ENCODE measurements at regions not wholly inside any gene's neighbourhood (a gene's known extent, or its start where the extent isn't known, plus 50 kb on each side); places are given as distances from the start of the nearest gene placed in this dataset.

DNA sequence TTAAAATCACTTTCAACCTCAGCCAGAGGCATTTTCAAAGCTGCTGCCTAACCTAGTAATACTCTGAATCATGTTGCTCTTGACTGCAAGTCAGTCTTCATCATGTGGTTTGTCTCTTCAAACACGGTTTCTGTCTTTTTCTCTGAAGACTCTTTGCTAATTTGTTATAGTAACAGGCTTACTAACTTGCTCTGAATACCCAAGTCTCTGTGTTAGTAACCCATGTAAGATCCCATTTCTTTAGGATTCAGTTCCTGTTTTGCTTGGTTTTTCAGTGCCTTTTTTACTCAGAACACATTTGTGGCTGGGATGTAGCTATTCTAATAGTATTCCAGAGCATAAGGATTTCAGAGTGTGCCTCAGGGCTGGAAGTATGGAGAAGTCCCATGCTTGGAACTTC lies 1450.6 kb upstream of the IGFBP7 start:
- DNase-seq, result no peak
- no peak for TF ChIP-seq POLR2A (IDR thresholded peaks at IDR 0.05; ENCODE audit: low read length)
- TF ChIP-seq GATA1 (IDR thresholded peaks at IDR 0.05; ENCODE audit: low read depth, low read length), result no peak

DNA sequence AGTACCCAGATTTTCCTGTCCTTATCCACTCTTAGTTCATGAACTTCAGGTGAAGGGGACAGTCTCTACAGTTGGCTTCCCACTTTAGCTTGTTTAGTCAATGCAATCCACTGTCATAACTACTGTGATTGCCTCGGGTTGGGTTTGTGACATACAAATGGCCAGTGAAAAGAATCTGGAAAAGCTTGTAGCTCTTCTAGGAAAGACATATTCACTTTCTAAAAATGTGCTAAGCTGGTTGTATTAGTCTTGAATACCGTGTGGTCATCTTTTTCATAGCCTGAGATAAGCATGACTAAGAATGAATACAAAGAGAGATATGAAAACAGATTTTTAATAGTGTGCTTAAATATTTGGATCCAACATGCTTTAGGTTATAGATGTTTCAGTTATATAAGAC lies 1443.5 kb upstream of the IGFBP7 start:
- no peak for DNase-seq
- TF ChIP-seq POLR2A (IDR thresholded peaks at IDR 0.05; ENCODE audit: low read length), result no peak
- TF ChIP-seq GATA1 (IDR thresholded peaks at IDR 0.05; ENCODE audit: low read depth, low read length), result no peak

DNA sequence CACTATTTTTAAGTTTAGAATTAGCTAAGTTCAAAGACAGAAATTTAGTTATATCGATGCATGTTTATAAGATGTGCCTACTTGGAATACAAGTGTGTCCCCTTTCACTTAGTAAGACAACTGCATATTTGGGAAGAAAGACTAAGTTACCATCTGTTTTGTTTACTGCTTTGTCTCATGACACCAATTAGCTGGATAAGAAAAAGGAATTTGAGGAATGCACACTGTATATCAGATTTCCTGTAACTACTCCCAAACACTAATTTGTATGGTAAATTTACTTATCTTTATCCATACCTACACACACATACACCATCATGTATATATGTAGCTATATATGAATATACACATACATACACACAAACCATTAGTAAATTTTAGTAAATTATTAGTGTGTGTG lies 1442.8 kb upstream of the IGFBP7 start:
- TF ChIP-seq POLR2A (IDR thresholded peaks at IDR 0.05; ENCODE audit: low read length), result no peak
- TF ChIP-seq GATA1 (IDR thresholded peaks at IDR 0.05; ENCODE audit: low read depth, low read length), result no peak
- no peak for DNase-seq

DNA sequence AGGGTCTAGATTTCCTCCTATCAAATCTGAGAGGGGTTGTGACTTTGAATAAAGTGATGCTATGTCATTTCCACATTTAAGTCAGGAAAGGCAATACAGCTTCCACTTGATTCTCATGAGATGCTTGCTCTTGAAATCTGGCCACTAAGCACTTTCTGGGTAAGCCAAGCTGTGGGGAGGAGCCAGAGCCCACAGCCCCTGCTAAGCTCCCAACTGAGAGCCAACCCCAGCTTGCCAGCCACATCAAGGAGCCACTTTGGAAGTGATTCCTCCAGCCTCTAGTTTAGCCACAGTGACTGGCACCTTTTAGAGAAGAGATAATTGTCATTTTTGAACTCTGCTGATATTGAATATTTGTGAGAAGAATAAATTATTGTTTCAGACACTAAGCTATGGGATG lies 1441.5 kb upstream of the IGFBP7 start:
- TF ChIP-seq GATA1 (IDR thresholded peaks at IDR 0.05; ENCODE audit: low read depth, low read length) (no peak), POLR2A (IDR thresholded peaks at IDR 0.05; ENCODE audit: low read length) (no peak)
- no peak for DNase-seq

DNA sequence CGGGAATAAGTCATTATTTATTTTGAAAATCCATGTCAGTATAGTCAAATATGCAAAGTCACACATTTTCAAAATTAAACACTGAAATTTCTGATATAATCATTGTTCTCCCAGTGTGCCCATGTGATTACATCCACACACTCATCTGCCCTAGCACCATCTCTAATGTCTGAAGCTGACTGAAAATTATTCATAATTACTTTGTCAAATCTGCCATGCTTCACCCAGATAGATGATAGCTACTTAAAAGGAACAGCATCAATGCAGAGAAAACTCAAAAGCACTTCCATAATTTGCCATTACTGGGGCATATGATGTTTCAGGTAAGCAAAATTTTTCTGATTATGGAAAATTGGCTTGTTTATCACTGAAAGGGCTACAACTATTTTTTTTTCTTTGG lies 1433.3 kb upstream of the IGFBP7 start:
- no peak for DNase-seq
- TF ChIP-seq GATA1 (IDR thresholded peaks at IDR 0.05; ENCODE audit: low read depth, low read length) (no peak), POLR2A (IDR thresholded peaks at IDR 0.05; ENCODE audit: low read length) (no peak)

DNA sequence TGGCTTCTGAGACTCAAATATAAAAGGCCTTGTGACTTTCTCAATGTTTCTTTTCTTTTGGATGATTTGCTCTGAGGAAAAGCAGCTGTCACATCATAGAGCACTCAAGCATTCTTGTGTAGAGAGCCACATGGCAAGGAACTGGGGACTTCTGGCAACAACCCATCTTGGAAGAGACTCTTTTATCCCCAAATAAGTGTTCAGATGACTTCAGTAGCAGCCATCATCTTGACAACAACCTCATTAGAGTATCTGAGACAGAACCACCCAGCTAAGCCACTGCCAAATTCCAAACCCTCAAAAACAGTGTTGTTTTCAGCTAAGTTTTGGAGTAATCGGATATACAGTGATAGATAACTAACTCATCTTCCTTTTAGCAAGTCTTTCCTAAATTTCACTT lies 1431.7 kb upstream of the IGFBP7 start:
- no peak for DNase-seq
- TF ChIP-seq GATA1 (IDR thresholded peaks at IDR 0.05; ENCODE audit: low read depth, low read length), result no peak
- no peak for TF ChIP-seq POLR2A (IDR thresholded peaks at IDR 0.05; ENCODE audit: low read length)

DNA sequence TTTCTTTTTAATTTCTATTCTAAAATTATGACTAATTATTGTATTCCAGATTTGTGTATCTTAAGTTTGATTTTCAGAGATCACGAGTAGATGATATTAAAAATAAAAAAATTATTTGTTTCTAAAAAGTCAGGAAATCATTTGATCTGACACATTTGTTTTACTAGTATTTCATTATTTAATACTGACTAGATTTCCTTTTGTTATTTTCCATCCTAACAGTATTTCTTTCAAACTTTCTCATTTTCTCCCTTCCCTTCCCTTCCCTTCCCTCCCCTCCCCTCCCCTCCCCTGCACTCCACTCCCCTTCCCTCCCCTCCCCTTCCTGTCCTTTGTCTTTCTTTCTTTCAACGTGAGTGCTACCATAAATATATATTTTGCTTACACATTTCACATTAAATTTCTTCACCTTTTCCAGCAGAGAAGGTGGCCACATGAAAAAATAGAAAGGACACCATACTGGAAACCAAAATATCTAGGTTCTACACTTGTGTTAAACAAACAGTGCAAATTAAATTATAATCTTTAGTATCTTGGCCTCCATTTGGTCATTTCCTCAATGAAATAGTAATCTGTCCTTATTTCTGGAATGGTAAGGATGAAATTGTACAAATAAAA lies 1412.7 kb upstream of the IGFBP7 start:
- TF ChIP-seq GATA1 (IDR thresholded peaks at IDR 0.05; ENCODE audit: low read depth, low read length) (no peak), POLR2A (IDR thresholded peaks at IDR 0.05; ENCODE audit: low read length) (no peak)

DNA sequence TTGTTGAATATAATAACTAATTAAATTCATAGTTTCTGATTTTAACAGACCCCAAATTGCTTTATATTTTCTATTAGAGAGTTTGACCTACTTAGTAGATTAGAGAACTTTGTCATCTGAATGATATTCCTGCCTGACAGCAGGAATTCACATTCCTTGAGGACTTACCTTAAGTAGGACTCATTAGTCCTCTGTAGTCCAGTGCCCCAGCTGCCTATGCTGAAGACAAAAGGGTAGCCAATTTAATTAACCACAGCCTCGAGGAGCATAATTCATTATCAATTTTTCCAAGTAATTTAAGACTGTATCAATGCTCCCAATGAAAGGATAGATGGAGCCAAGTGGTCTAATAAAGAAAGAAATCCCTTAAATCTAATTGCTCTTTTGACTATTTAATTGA lies 1405.0 kb upstream of the IGFBP7 start:
- TF ChIP-seq POLR2A (IDR thresholded peaks at IDR 0.05; ENCODE audit: low read length), result no peak
- no peak for DNase-seq

More for the DNA sequence above, 1412.7 kb upstream of the IGFBP7 start:
- DNase-seq, result no peak

DNA sequence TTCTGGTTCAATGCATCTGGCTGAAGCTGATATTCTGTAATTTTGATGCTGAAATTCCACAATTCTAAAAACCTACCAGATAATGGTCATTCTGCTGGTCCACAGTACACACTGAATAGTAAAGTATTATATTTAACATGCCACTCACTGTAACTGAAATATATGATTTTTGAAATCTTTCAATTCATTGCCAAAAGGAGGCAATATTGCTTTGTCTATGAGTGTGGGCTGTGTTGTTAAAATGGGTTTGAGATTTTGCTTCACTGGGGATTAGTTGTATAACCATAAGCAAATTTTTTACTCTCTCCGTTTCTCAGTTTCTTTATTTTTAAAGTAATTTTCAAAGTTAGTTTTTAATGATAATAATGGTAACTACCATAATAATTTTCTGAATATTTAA lies 1404.1 kb upstream of the IGFBP7 start:
- TF ChIP-seq GATA1 (IDR thresholded peaks at IDR 0.05; ENCODE audit: low read depth, low read length), result no peak
- no peak for TF ChIP-seq POLR2A (IDR thresholded peaks at IDR 0.05; ENCODE audit: low read length)
- DNase-seq, result no peak

DNA sequence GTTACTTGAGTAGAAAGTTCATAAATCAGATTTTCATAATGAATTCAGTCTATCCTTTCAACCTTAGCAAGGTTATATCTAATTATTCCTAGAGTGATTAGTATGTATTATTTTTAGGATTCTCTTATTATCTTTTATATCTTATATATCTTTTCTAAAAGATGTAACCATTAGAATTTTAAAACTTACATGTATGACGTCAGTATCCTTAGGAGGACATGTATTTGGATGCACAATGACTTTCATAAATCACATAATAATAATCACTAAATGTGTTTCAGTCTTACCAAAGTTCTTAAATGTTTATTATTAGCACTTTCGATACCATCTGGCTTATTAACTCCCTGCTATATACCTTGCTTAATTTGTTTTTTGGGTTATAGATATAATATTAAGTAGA lies 1400.5 kb upstream of the IGFBP7 start:
- no peak for TF ChIP-seq POLR2A (IDR thresholded peaks at IDR 0.05; ENCODE audit: low read length)
- no peak for TF ChIP-seq GATA1 (IDR thresholded peaks at IDR 0.05; ENCODE audit: low read depth, low read length)

DNA sequence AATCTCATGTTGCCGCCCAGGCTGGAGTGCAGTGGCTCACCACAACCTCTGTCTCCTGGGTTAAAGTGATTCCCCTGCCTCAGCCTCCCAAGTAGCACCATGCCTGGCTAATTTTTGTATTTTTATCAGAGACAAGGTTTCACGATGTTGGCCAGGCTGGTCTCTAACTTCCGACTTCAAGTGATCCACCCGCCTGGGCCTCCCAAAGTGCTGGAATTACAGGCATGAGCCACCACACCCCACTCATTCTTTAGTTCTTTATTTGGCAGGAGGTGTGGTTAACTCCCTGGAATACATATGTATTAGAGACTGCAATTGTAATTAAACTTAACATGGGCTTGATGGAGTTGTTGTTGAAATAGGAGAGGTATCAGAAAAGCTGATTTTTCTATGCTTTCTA lies 1396.9 kb upstream of the IGFBP7 start:
- TF ChIP-seq GATA1 (IDR thresholded peaks at IDR 0.05; ENCODE audit: low read depth, low read length), result no peak
- no peak for DNase-seq

More for the DNA sequence above, 1400.5 kb upstream of the IGFBP7 start:
- DNase-seq, result no peak

DNA sequence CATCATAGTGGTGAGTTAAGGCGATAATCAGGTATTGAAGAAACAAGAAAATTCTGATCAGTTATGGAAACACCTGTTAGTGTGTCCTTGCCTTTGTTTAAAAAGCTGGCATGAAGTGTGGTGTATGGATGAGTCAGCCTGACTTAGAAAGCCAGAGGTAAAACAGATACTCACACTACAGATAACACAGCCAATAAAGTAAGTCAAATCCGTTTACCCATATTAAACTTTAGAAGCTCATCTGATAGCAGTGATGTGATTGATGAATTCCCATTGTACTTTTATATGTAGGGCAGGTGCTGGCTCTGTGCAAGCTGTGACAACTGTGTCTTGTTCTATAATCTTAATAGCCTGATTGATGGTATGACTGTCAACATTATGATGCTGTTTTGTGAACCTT lies 1392.7 kb upstream of the IGFBP7 start:
- TF ChIP-seq POLR2A (IDR thresholded peaks at IDR 0.05; ENCODE audit: low read length) (no peak), GATA1 (IDR thresholded peaks at IDR 0.05; ENCODE audit: low read depth, low read length) (no peak)
- no peak for DNase-seq

DNA sequence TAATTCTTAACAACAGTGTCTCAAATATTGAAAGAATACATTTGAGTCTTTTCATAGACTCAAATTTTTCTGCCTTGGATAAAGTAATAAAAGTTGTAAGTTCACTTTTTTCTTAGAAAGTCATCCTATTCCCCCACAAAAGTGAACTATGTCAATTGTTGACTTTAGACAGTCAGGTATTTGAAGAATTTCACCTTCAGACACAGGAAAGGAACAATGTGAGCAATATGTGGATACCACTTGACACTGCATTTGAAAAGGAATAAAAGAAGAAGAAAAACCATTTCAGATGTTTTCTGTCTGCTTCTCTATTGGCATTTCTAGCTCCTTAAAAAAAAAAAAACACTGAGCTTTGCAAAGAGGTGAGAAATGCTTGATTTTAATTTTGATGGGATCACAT lies 1389.0 kb upstream of the IGFBP7 start:
- no peak for DNase-seq
- TF ChIP-seq GATA1 (IDR thresholded peaks at IDR 0.05; ENCODE audit: low read depth, low read length) (no peak), POLR2A (IDR thresholded peaks at IDR 0.05; ENCODE audit: low read length) (no peak)

DNA sequence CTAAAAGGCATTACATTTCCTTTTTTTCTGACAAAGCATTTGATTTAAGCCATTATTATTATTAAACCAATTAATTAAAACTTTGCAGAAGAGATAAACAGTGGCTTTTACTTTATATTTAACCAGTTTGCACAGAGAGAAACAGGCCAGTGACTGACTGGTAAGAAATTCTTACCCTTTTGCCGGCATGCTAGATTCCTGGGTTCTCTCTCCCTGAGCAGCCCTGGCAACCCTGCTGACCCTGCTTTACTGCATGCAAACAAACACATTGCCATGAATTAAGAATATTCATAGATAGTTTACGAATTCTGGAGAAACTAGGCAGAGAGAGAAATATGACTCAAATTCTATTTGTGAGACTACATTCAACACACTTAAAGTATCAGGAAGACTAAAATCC lies 1381.4 kb upstream of the IGFBP7 start:
- no peak for DNase-seq

DNA sequence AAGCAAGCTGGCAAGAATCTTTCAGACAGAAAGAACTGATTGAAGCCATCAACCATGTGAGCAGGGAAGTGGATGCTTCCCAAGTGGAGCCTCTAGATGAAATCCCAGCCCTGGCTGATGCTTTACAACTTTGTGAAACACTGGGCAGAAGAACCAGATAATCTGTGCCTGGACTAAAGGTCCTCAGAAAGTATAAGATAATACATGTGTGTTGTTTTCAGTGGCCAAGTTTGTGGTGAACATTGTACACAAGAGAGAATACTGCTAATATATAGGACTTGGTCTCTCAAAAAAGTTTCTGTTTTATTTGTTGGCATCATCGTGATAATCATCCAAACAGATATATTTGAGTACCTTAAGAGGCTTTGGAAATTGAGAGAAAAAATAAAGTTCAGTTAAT lies 1367.8 kb upstream of the IGFBP7 start:
- no peak for DNase-seq
- TF ChIP-seq POLR2A (IDR thresholded peaks at IDR 0.05; ENCODE audit: low read length) (no peak), GATA1 (IDR thresholded peaks at IDR 0.05; ENCODE audit: low read depth, low read length) (no peak)

More for the DNA sequence above, 1381.4 kb upstream of the IGFBP7 start:
- TF ChIP-seq POLR2A (IDR thresholded peaks at IDR 0.05; ENCODE audit: low read length) (no peak), GATA1 (IDR thresholded peaks at IDR 0.05; ENCODE audit: low read depth, low read length) (no peak)

DNA sequence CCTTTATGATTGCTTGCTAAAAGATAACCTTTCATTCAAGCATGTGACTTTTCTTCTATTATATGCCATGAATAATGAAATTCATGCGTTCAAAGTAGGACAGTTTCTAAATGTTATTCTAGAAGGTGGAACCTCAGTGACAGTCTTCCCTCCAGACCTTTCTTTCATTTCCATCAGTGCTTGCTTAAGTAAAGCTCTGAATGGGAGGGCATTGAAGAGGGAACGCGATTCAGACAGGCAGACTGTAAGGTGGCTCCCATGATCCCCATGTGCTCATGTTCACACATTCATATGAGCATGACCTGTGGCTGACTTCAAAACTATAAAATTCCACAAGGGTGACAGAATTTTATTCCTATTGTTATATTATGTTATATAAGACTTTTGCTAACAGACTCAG lies 1367.3 kb upstream of the IGFBP7 start:
- TF ChIP-seq POLR2A (IDR thresholded peaks at IDR 0.05; ENCODE audit: low read length) (no peak), GATA1 (IDR thresholded peaks at IDR 0.05; ENCODE audit: low read depth, low read length) (no peak)
- DNase-seq, result no peak
